GM23338 (cell line): ENCODE measurements at regions not wholly inside any gene's neighbourhood (a gene's known extent, or its start where the extent isn't known, plus 50 kb on each side); places are given as distances from the start of the nearest gene placed in this dataset.

Experiments used
- ATAC-seq: fragments of 200-7000 bp; cut with Tn5 transposase; 3 replicates; pipeline ENCODE4 v1.9.1; 2020
- DNase-seq: peaks from one replicate; pipeline ENCODE4 v3.0.0-alpha.2; 2015; ENCODE audit warnings: low spot score
- H2AFZ ChIP-seq: fragments of 200-600 bp; sonication (generic); 2 replicates; pipeline ENCODE4 v1.8.0; 2016; ENCODE audit warnings: antibody characterized with exemption, mild to moderate bottlenecking, moderate library complexity
- H3F3A ChIP-seq: fragments of 200-600 bp; sonication (generic); replicated peaks from 2 replicates; pipeline ENCODE4 v1.8.0; 2017; ENCODE audit warnings: antibody characterized with exemption, mixed run types, low read depth
- H3K27ac ChIP-seq: fragments of 200-600 bp; sonication (generic); 2 replicates; pipeline ENCODE4 v1.6.1; 2016; ENCODE audit warnings: low read depth
- H3K27me3 ChIP-seq: fragments of 200-600 bp; sonication (generic); 2 replicates; pipeline ENCODE4 v1.8.0; 2016; ENCODE audit warnings: mild to moderate bottlenecking, mixed run types, moderate library complexity; ENCODE audit not compliant: insufficient read depth
- H3K36me3 ChIP-seq: fragments of 200-600 bp; sonication (generic); 2 replicates; pipeline ENCODE4 v1.8.0; 2016; ENCODE audit warnings: mild to moderate bottlenecking; ENCODE audit not compliant: insufficient read depth
- H3K4me1 ChIP-seq: fragments of 200-600 bp; sonication (generic); 2 replicates; pipeline ENCODE4 v1.8.0; 2016; ENCODE audit warnings: mild to moderate bottlenecking, moderate library complexity; ENCODE audit not compliant: insufficient read depth
- H3K4me2 ChIP-seq: fragments of 200-600 bp; sonication (generic); 2 replicates; pipeline ENCODE4 v1.7.1; 2017; ENCODE audit warnings: mixed run types
- H3K4me3 ChIP-seq: fragments of 200-600 bp; sonication (generic); 2 replicates; pipeline ENCODE4 v1.6.1; 2016; ENCODE audit warnings: mixed run types
- H3K79me2 ChIP-seq: fragments of 200-600 bp; sonication (generic); replicated peaks from 2 replicates; pipeline ENCODE4 v1.8.0; 2017; ENCODE audit warnings: mild to moderate bottlenecking; ENCODE audit not compliant: insufficient read depth
- H3K9me2 ChIP-seq: fragments of 200-600 bp; sonication (generic); 2 replicates; pipeline ENCODE4 v1.8.0; 2017; ENCODE audit not compliant: insufficient read depth
- H4K20me1 ChIP-seq: fragments of 200-600 bp; sonication (generic); replicated peaks from 2 replicates; pipeline ENCODE4 v1.8.0; 2017; ENCODE audit warnings: mild to moderate bottlenecking; ENCODE audit not compliant: insufficient read depth
- H3K27ac Mint-ChIP-seq: 2 replicates; pipeline ENCODE4 v1.8.0; 2020; ENCODE audit warnings: inconsistent platforms, mild to moderate bottlenecking, moderate library complexity, mixed read lengths
- H3K27me3 Mint-ChIP-seq: 3 replicates; pipeline ENCODE4 v1.8.0; 2022; ENCODE audit warnings: low read depth, mild to moderate bottlenecking, moderate library complexity, mixed read lengths, inconsistent platforms; ENCODE audit not compliant: insufficient read depth, poor library complexity
- H3K36me3 Mint-ChIP-seq: 3 replicates; pipeline ENCODE4 v1.8.0; 2021; ENCODE audit warnings: low read depth, mild to moderate bottlenecking, inconsistent platforms, moderate library complexity, mixed read lengths
- H3K4me1 Mint-ChIP-seq: 3 replicates; pipeline ENCODE4 v1.8.0; 2020; ENCODE audit warnings: mild to moderate bottlenecking, inconsistent platforms, mixed read lengths
- H3K4me3 Mint-ChIP-seq: 3 replicates; pipeline ENCODE4 v1.8.0; 2021; ENCODE audit warnings: moderate library complexity, mild to moderate bottlenecking, inconsistent platforms, mixed read lengths
- H3K9me3 Mint-ChIP-seq: 3 replicates; pipeline ENCODE4 v1.8.0; 2020; ENCODE audit warnings: moderate library complexity, mild to moderate bottlenecking, inconsistent platforms, mixed read lengths
- CREB1 ChIP-seq: fragments of 250-450 bp; sonication (Bioruptor Pico); IDR thresholded peaks from 2 replicates; pipeline ENCODE4 v1.5.0; 2020; ENCODE audit warnings: low read depth, mild to moderate bottlenecking, moderate library complexity
- ETS1 ChIP-seq: IDR thresholded peaks from 2 replicates; pipeline ENCODE4 v1.6.1; 2016; ENCODE audit warnings: antibody characterized with exemption
- EZH2 ChIP-seq: fragments of 200-600 bp; sonication (generic); IDR thresholded peaks from one replicate; pipeline ENCODE4 v1.8.0; 2017; ENCODE audit warnings: antibody characterized with exemption, mild to moderate bottlenecking, low read depth; ENCODE audit not compliant: unreplicated experiment
- EZH2phosphoT487 ChIP-seq: fragments of 200-600 bp; sonication (generic); IDR thresholded peaks from one replicate; pipeline ENCODE4 v1.8.1; 2018; ENCODE audit warnings: antibody characterized with exemption; ENCODE audit not compliant: unreplicated experiment
- JUNB ChIP-seq: IDR thresholded peaks from one replicate; pipeline ENCODE4 v1.6.1; 2016; ENCODE audit warnings: antibody characterized with exemption; ENCODE audit not compliant: unreplicated experiment
- NANOG ChIP-seq: IDR thresholded peaks from 2 replicates; pipeline ENCODE4 v1.6.1; 2016; ENCODE audit warnings: antibody characterized with exemption, borderline replicate concordance
- POLR2AphosphoS5 ChIP-seq: IDR thresholded peaks from 2 replicates; pipeline ENCODE4 v1.6.1; 2016; ENCODE audit warnings: antibody characterized with exemption, low read depth
- STAT1 ChIP-seq: IDR thresholded peaks from one replicate; pipeline ENCODE4 v1.6.1; 2016; ENCODE audit warnings: antibody characterized with exemption; ENCODE audit not compliant: unreplicated experiment
- ZNF114 ChIP-seq: fragments of 250-450 bp; sonication (Bioruptor Pico); IDR thresholded peaks from 2 replicates; pipeline ENCODE4 v1.5.0; 2020; ENCODE audit warnings: mild to moderate bottlenecking, moderate library complexity
- ZNF331 ChIP-seq: fragments of 250-450 bp; sonication (Bioruptor Pico); IDR thresholded peaks from 2 replicates; pipeline ENCODE4 v1.5.0; 2020; ENCODE audit warnings: low read depth, mild to moderate bottlenecking, moderate library complexity
- ZNF462 ChIP-seq: fragments of 250-450 bp; sonication (Bioruptor Pico); IDR thresholded peaks from 2 replicates; pipeline ENCODE4 v1.5.0; 2020; ENCODE audit warnings: mild to moderate bottlenecking, moderate library complexity
- TF ChIP-seq, protein P1 (sequence below), 2 experiments: fragments of 200-600 bp in 1 of 2; sonication (generic) in 1 of 2; conservative IDR thresholded peaks; 2 replicates each; pipeline versions ENCODE4 v1.5.1 to v1.6.1; 2016 to 2017; ENCODE audit warnings: antibody characterized with exemption in 2 of 2, low read depth in 2 of 2, mild to moderate bottlenecking in 2 of 2, moderate library complexity in 1 of 2
- TF ChIP-seq, protein P2 (sequence below): IDR thresholded peaks from one replicate; pipeline ENCODE4 v1.6.1; 2018; ENCODE audit warnings: antibody characterized with exemption; ENCODE audit not compliant: unreplicated experiment

- H3K4me2 ChIP-seq = no peak overlapping the region
- DNase-seq (no peak), ATAC-seq (no peak)
- H3K36me3 Mint-ChIP-seq = peaks cover 54% of the 10 kb centered on the region
- H3F3A ChIP-seq = no peaks in the 10 kb centered on the region
- no peaks in the 10 kb centered on the region for H3K79me2 ChIP-seq
- peaks cover 1% of the 10 kb centered on the region; the same call in 1 of the 3 replicates for H3K4me1 Mint-ChIP-seq
- H3K9me2 ChIP-seq = peaks cover 4% of the 10 kb centered on the region
- H3K36me3 ChIP-seq = peaks cover 7% of the 10 kb centered on the region; the same call in 1 of the 2 replicates
- H4K20me1 ChIP-seq = no peaks in the 10 kb centered on the region
- H3K4me3 Mint-ChIP-seq = no peak overlapping the region
- no peak overlapping the region for H2AFZ ChIP-seq
- H3K4me3 ChIP-seq = no peak overlapping the region
- no peaks in the 10 kb centered on the region for H3K4me1 ChIP-seq
- TF ChIP-seq ZNF462 (CRISPR knock-in tag) (no peak), ZNF114 (CRISPR knock-in tag) (no peak), ETS1 (no peak), STAT1 (no peak), POLR2AphosphoS5 (no peak), CREB1 (no peak), ZNF331 (no peak), EZH2 (no peak), JUNB (no peak), NANOG (no peak), EZH2phosphoT487 (no peak)
- TF ChIP-seq, protein P1, sequence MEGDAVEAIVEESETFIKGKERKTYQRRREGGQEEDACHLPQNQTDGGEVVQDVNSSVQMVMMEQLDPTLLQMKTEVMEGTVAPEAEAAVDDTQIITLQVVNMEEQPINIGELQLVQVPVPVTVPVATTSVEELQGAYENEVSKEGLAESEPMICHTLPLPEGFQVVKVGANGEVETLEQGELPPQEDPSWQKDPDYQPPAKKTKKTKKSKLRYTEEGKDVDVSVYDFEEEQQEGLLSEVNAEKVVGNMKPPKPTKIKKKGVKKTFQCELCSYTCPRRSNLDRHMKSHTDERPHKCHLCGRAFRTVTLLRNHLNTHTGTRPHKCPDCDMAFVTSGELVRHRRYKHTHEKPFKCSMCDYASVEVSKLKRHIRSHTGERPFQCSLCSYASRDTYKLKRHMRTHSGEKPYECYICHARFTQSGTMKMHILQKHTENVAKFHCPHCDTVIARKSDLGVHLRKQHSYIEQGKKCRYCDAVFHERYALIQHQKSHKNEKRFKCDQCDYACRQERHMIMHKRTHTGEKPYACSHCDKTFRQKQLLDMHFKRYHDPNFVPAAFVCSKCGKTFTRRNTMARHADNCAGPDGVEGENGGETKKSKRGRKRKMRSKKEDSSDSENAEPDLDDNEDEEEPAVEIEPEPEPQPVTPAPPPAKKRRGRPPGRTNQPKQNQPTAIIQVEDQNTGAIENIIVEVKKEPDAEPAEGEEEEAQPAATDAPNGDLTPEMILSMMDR (conservative IDR thresholded peaks at IDR 0.05; ENCODE audit: low read depth in 2 of 2) = no peak
- TF ChIP-seq, protein P2, sequence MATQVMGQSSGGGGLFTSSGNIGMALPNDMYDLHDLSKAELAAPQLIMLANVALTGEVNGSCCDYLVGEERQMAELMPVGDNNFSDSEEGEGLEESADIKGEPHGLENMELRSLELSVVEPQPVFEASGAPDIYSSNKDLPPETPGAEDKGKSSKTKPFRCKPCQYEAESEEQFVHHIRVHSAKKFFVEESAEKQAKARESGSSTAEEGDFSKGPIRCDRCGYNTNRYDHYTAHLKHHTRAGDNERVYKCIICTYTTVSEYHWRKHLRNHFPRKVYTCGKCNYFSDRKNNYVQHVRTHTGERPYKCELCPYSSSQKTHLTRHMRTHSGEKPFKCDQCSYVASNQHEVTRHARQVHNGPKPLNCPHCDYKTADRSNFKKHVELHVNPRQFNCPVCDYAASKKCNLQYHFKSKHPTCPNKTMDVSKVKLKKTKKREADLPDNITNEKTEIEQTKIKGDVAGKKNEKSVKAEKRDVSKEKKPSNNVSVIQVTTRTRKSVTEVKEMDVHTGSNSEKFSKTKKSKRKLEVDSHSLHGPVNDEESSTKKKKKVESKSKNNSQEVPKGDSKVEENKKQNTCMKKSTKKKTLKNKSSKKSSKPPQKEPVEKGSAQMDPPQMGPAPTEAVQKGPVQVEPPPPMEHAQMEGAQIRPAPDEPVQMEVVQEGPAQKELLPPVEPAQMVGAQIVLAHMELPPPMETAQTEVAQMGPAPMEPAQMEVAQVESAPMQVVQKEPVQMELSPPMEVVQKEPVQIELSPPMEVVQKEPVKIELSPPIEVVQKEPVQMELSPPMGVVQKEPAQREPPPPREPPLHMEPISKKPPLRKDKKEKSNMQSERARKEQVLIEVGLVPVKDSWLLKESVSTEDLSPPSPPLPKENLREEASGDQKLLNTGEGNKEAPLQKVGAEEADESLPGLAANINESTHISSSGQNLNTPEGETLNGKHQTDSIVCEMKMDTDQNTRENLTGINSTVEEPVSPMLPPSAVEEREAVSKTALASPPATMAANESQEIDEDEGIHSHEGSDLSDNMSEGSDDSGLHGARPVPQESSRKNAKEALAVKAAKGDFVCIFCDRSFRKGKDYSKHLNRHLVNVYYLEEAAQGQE = no peak
- H3K27ac ChIP-seq = no peak overlapping the region
- H3K27me3 ChIP-seq = no peaks in the 10 kb centered on the region
- no peak overlapping the region for H3K27ac Mint-ChIP-seq
- H3K9me3 Mint-ChIP-seq = peaks cover 29% of the 10 kb centered on the region
- peaks cover 6% of the 10 kb centered on the region for H3K27me3 Mint-ChIP-seq
Measured at GRCh38 chr5:173680660-173681242, 64.3 kb upstream of the BOD1 start.
